Keratinocyte (primary cell): ENCODE measurements at regions not wholly inside any gene's neighbourhood (a gene's known extent, or its start where the extent isn't known, plus 50 kb on each side); places are given as distances from the start of the nearest gene placed in this dataset.

Source experiments
- DNase-seq: peaks from one replicate; pipeline ENCODE4 v3.0.0-alpha.2; 2011; ENCODE audit warnings: low read depth, missing footprints, low spot score
- FAIRE-seq: peaks from 2 replicates; lab custom pipeline; 2011; peaks lifted over from hg19 to GRCh38; lab: Jason Lieb, UNC
- H2AFZ ChIP-seq: 2 replicates; pipeline ENCODE4 v1.6.0; 2012; ENCODE audit warnings: low read length, control low read depth, inconsistent platforms; ENCODE audit not compliant: control insufficient read depth
- H3K27ac ChIP-seq: 2 replicates; pipeline ENCODE4 v1.5.1; 2011; ENCODE audit warnings: low read length; ENCODE audit not compliant: control insufficient read depth, insufficient read depth
- H3K27me3 ChIP-seq: 3 replicates; pipeline ENCODE4 v1.6.0; 2011; ENCODE audit warnings: low read length; ENCODE audit not compliant: control insufficient read depth, insufficient read depth; ENCODE audit errors: extremely low read depth
- H3K36me3 ChIP-seq, 2 experiments: 2 replicates in 1 of 2; 3 replicates in 1 of 2; pipeline ENCODE4 v1.5.1; 2011; ENCODE audit warnings: low read length in 2 of 2, mild to moderate bottlenecking in 1 of 2; ENCODE audit not compliant: control insufficient read depth in 2 of 2, insufficient read depth in 2 of 2; ENCODE audit errors: extremely low read depth in 1 of 2
- H3K4me1 ChIP-seq: 3 replicates; pipeline ENCODE4 v1.5.1; 2011; ENCODE audit warnings: low read length; ENCODE audit not compliant: control insufficient read depth, insufficient read depth; ENCODE audit errors: extremely low read depth
- H3K4me2 ChIP-seq: 3 replicates; pipeline ENCODE4 v1.6.0; 2011; ENCODE audit warnings: low read depth, low read length; ENCODE audit not compliant: control insufficient read depth, insufficient read depth; ENCODE audit errors: extremely low read depth
- H3K4me3 ChIP-seq, 3 experiments: fragments of 200-600 bp in 1 of 3; sonication (generic) in 1 of 3; 2 replicates in 2 of 3; 3 replicates in 1 of 3; pipeline ENCODE4 v1.5.1; 2011 to 2016; ENCODE audit warnings: low read length in 3 of 3, mild to moderate bottlenecking in 3 of 3, control low read depth in 2 of 3, inconsistent platforms in 1 of 3, low read depth in 1 of 3, mixed read lengths in 1 of 3, mixed run types in 1 of 3, moderate library complexity in 1 of 3; ENCODE audit not compliant: control insufficient read depth in 2 of 3, insufficient read depth in 2 of 3; ENCODE audit errors: extremely low read depth in 1 of 3
- H3K79me2 ChIP-seq: 2 replicates; pipeline ENCODE4 v1.6.0; 2012; ENCODE audit warnings: low read length; ENCODE audit not compliant: control insufficient read depth, insufficient read depth
- H3K9ac ChIP-seq: 3 replicates; pipeline ENCODE4 v1.6.0; 2011; ENCODE audit warnings: low read length; ENCODE audit not compliant: control insufficient read depth, insufficient read depth; ENCODE audit errors: extremely low read depth
- H3K9me1 ChIP-seq: 3 replicates; pipeline ENCODE4 v1.6.0; 2011; ENCODE audit warnings: low read length; ENCODE audit not compliant: control insufficient read depth, insufficient read depth; ENCODE audit errors: extremely low read depth
- H3K9me3 ChIP-seq: 2 replicates; pipeline ENCODE4 v1.5.1; 2012; ENCODE audit warnings: low read depth, low read length; ENCODE audit not compliant: control insufficient read depth
- H4K20me1 ChIP-seq: 3 replicates; pipeline ENCODE4 v1.6.0; 2011; ENCODE audit warnings: low read length; ENCODE audit not compliant: control insufficient read depth, insufficient read depth; ENCODE audit errors: extremely low read depth
- EZH2 ChIP-seq: IDR thresholded peaks from one replicate; pipeline ENCODE4 v1.6.1; 2012; ENCODE audit warnings: inconsistent platforms, mild to moderate bottlenecking, low read length, moderate library complexity
- dilution Hi-C: fragments of 300-500 bp; cut with MboI; formaldehyde crosslinking; loops from one replicate; pipeline ENCODE4 v1.7.0; 2020; ENCODE audit warnings: low sequenced_read_pairs; ENCODE audit not compliant: extremely low pct_ligation_motif_present
- TF ChIP-seq, protein P1 (sequence below), 3 experiments: IDR thresholded peaks in 1 of 3; conservative IDR thresholded peaks in 1 of 3; optimal IDR thresholded peaks in 1 of 3; 2 replicates in 2 of 3; 3 replicates in 1 of 3; pipeline versions ENCODE3 to v1.5.1; 2011; ENCODE audit warnings: low read length in 3 of 3, mild to moderate bottlenecking in 3 of 3, moderate library complexity in 2 of 3, control low read depth in 1 of 3, inconsistent platforms in 1 of 3; ENCODE audit not compliant: insufficient read depth in 2 of 3; ENCODE audit errors: extremely low read depth in 1 of 3

DNA sequence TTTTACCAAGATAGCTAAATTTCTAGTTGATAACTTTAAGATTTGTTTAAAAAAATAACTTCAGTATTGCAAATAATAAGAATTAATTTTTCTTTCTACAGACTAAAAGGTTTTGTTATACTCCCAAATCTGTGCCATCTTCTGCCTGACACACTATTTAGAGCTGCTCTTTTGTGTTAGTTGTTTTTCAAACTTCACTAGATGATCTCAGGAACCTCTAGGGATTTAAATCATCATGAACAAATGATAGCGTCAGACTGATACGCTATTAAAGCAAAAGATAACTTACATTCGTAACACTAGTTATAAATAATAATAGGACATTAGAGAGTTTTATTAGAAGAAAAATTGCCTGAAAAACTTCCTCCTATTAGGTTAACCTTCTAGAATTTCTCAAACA, 243.1 kb upstream of the CXADR start:
- TF ChIP-seq EZH2 = no peak
- TF ChIP-seq, protein P1, sequence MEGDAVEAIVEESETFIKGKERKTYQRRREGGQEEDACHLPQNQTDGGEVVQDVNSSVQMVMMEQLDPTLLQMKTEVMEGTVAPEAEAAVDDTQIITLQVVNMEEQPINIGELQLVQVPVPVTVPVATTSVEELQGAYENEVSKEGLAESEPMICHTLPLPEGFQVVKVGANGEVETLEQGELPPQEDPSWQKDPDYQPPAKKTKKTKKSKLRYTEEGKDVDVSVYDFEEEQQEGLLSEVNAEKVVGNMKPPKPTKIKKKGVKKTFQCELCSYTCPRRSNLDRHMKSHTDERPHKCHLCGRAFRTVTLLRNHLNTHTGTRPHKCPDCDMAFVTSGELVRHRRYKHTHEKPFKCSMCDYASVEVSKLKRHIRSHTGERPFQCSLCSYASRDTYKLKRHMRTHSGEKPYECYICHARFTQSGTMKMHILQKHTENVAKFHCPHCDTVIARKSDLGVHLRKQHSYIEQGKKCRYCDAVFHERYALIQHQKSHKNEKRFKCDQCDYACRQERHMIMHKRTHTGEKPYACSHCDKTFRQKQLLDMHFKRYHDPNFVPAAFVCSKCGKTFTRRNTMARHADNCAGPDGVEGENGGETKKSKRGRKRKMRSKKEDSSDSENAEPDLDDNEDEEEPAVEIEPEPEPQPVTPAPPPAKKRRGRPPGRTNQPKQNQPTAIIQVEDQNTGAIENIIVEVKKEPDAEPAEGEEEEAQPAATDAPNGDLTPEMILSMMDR (optimal IDR thresholded peaks at IDR 0.05 in 1 of 3, IDR thresholded peaks at IDR 0.05 in 1 of 3, conservative IDR thresholded peaks at IDR 0.05 in 1 of 3; ENCODE audit: extremely low read depth in 1 of 3, insufficient read depth in 2 of 3, low read length in 3 of 3) = no peak
- H2AFZ ChIP-seq = no peak overlapping the region

DNA sequence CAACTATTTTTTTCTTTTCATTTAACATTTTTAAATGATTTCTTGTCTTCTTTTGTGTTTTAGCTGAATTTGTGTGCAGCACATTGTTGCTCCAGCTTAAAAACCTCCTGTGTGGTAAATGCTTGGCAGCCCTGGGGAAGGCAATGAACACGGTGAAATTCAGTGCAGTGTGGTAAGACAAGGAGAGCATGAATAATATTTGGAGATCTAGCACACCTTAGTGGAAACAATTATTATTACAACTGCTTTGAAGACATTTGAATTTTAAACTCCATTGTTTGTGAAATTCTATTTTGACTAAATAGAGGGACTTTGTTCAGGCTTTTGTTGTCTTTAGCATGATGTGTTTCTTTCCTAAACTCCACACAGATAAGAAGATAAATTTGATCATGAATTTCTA, 242.6 kb upstream of the CXADR start:
- FAIRE-seq = no peak
- Histone ChIP-seq H3K9me1 (no peaks in the 10 kb centered on the region), H3K79me2 (no peaks in the 10 kb centered on the region), H4K20me1 (no peaks in the 10 kb centered on the region), H3K4me3 (no peak overlapping the region), H3K27me3 (no peaks in the 10 kb centered on the region), H3K9me3 (no peaks in the 10 kb centered on the region), H3K9ac (no peak overlapping the region), H3K27ac (no peak overlapping the region), H2AFZ (no peak overlapping the region), H3K4me1 (no peaks in the 10 kb centered on the region), H3K4me2 (no peak overlapping the region), H3K36me3 (no peaks in the 10 kb centered on the region)
- no peak for DNase-seq
- TF ChIP-seq, protein P1 (optimal IDR thresholded peaks at IDR 0.05 in 1 of 3, IDR thresholded peaks at IDR 0.05 in 1 of 3, conservative IDR thresholded peaks at IDR 0.05 in 1 of 3; ENCODE audit: extremely low read depth in 1 of 3, insufficient read depth in 2 of 3, low read length in 3 of 3) = peak; percentile 32 to 47 (median 33)
- TF ChIP-seq EZH2 = no peak
- dilution Hi-C loops = no loop called here

More for the DNA sequence above, 243.1 kb upstream of the CXADR start:
- Histone ChIP-seq H3K9ac (no peak overlapping the region), H3K4me1 (no peaks in the 10 kb centered on the region), H3K27me3 (no peaks in the 10 kb centered on the region), H3K36me3 (no peaks in the 10 kb centered on the region), H3K4me3 (no peak overlapping the region), H3K9me3 (no peaks in the 10 kb centered on the region), H3K4me2 (no peak overlapping the region), H4K20me1 (no peaks in the 10 kb centered on the region), H3K79me2 (no peaks in the 10 kb centered on the region), H3K9me1 (no peaks in the 10 kb centered on the region), H3K27ac (no peak overlapping the region)
- DNase-seq (no peak), FAIRE-seq (no peak)
- dilution Hi-C loops = no loop called here
